Activated gamma-delta T cell (primary cell): ENCODE measurements at regions not wholly inside any gene's neighbourhood (a gene's known extent, or its start where the extent isn't known, plus 50 kb on each side); places are given as distances from the start of the nearest gene placed in this dataset.
"Not testable (repeated sequence)": the region's sequence is repeated elsewhere in the genome, so short reads cannot be mapped to it uniquely, and the experiment has no call there.

ENCODE experiments used
- DNase-seq: peaks from one replicate; lab custom pipeline; 2025; lab: John Stamatoyannopoulos, UW

DNA sequence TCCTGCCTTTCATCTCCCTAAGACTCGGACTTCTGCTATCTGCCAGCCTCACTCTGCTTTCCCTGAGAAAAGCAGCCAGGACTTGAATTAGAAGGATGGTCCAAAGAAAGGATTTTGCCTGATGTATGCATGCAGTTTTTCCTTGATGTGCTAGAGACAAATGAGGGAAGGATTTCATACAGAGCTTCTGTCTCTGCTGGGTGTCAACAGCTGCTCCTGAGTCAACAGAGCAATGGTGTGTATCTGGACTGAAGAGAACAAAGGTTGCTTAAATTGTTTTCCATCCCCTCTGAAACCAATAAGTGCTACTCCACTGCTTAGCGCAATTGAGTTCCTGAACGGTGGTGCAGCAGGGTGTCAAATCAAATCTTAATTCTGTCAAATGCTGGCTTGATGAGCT lies 680.6 kb upstream of the C16orf82 start:
- no peak for DNase-seq

DNA sequence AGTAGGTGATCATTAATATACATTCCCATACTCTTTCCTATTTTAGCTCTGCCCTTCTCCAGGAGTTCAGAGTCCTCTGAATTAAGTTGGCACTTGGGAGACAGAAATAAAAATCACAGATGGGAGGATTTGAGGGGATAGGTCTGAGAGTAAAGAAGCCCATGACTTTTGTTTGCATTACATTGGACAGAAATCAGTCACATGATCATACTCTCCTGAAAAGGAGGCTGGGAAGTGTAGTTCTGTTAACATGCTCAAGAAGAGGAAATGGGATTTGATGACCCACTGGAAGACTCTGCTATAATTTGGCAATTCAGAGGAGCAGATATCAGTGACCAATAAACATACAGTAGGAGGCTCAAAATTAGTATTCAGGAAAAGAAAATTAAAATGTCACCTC lies 674.9 kb upstream of the C16orf82 start:
- DNase-seq: no peak

- no peak for DNase-seq
Observed at GRCh38 chr16:26394409-26394808, 672.3 kb upstream of the C16orf82 start.

DNA sequence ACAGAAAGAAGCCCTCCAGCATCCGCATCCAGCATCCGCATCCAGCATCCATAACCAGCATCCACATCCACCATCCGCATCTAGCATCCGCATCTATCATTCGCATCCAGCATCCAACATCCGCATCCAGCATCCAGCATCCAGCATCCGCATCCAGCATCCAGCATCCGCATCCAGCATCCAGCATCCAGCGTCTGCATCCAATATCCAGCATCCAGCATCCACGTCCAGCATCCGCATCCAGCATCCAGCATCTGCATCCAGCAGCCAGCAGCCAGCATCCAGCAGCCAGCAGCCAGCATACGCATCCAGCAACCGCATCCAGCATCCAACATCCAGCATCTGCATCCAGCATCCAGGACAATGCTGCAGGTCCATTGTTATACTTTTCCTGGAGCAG lies 671.0 kb upstream of the C16orf82 start:
- DNase-seq: no peak

GRCh38 chr16:26396511-26397235 lies 670.1 kb upstream of the C16orf82 start:
- no peak for DNase-seq

- DNase-seq: no peak
Observed at GRCh38 chr16:26413780-26414179, 652.9 kb upstream of the C16orf82 start.

GRCh38 chr16:26419458-26419857 lies 647.3 kb upstream of the C16orf82 start:
- DNase-seq: not testable (repeated sequence)

DNA sequence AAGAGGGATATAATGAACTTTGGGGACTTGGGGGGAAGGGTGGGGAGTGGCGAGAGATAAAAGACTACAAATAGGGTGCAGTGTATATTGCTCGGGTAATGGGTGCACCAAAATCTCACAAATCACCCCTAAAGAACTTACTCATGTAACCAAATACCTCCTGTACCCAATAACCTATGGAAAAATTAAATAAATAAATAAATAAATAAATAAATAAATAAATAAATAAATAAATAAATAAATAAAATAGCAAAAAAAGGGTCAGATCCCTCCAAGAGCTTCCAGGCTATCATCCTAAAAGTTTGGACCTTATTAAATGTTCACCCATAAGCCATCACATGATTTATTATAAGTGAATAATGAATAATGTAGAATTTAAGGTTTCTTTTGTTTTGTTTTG lies 636.1 kb upstream of the C16orf82 start:
- DNase-seq: no peak

DNA sequence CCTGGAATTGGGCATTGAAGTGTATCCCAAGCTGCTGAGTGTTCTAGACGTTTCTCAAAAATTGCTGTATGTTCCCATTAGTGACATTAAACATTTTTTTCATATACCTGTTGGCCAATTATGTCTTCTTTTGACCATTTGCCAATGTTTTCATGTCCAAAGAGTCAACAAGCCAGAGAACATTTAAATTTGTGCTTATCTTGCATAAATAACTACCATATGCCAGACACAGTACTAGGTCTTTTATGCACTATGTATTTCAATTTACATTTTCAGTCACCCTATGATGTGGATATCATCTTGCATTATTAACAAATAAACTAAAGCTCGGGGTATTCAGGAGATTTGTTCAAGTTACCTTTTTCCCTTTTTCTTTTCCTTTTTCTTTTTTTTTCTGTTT lies 632.9 kb upstream of the C16orf82 start:
- DNase-seq: no peak

DNA sequence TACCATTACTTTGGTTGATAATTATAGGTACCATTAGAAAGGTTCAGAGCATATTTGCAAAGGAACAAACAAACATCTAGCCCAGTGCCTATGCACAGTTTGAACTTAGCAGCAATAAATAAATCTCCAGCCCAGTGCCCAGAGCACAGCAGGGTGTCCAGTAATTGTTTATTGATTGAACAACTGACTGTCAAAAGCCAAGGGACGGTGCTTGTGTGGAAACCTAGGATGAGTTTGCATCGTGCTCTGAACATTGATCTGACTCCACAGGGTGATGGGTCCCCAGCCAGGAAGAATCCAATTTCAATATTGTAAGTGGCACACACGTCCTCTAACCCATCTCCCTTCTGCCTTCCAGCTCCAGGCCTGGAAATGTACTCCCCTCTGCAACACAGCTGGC lies 625.5 kb upstream of the C16orf82 start:
- no peak for DNase-seq

- no peak for DNase-seq
Observed at GRCh38 chr16:26442321-26442720, 624.4 kb upstream of the C16orf82 start.

GRCh38 chr16:26447570-26447969 lies 619.2 kb upstream of the C16orf82 start:
- DNase-seq: no peak

GRCh38 chr16:26453215-26453614 lies 613.5 kb upstream of the C16orf82 start:
- DNase-seq: no peak

DNA sequence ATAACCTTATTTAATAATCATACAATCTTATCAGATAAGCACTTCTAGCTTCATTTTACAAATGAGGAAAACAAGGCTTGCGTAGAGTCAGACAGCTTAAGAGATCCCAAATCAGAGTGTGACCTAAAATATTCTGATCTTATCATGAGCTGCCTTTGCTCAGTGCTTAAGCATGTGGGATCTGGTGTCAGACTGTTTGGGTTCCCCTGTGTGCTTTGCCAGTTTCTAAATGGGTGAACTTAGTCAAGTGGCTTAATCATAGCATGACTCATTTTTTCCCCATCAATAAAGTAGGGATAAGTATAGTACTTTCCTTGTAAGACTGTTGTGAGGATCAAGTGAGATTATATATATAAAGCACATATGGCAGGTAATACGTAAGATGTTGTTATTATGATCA lies 612.6 kb upstream of the C16orf82 start:
- no peak for DNase-seq

DNA sequence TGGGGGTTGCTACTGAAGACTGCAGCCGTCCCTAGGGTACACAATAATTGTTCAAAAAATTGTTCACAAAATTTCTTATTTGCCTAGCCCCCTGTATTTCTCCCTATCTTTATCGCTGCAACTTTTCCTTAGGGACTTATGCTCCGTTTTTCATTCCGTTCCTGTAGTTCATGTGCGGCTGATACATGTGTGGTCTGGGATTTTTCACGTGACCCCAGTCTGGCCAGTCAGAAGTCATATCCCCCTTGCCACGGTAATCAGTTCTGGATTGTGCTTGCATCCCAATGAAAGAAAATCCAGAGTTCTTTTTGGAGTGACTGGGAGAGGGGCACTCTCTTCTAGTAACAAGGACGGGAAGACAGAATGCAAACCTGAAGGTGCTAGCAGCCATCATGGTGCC lies 610.7 kb upstream of the C16orf82 start:
- no peak for DNase-seq

DNA sequence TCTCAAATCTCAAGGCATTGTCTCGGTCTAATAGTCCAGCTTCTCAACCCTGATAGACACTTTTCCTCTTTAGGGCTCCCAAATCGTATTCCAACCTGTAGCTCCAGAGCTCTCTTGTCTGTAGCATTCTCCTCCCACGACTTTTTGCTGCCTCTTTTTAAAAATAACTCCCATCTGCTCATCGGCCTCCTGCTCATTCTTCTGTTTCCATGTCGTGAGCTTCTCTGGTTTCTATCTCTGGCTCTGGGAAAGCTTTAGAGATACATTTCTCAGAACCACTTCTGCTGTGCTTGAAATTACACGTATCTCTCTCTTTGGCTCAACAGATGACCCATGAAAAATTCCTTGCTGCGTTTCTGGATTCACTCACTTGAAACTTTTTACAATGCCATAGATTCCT lies 609.6 kb upstream of the C16orf82 start:
- no peak for DNase-seq

DNA sequence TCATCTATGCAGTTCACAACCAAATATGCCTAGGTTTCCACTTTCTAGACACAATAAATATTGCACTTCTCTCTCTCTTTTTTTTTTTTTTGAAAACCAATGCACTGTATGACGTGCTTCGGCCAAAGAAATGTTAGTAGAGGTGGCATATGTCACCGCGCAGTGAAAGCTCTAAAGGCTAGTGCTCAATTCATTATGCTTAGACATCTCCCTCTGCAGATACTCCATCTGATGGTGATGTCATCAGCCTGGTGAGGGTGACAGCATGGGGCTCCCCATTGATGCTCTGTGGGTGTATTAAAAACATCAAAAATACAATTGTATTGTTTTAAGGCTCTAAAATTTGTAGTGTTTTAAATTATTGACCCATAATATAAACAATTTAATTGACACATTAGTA lies 608.8 kb upstream of the C16orf82 start:
- no peak for DNase-seq

GRCh38 chr16:26464576-26465266 lies 602.0 kb upstream of the C16orf82 start:
- DNase-seq: no peak

DNA sequence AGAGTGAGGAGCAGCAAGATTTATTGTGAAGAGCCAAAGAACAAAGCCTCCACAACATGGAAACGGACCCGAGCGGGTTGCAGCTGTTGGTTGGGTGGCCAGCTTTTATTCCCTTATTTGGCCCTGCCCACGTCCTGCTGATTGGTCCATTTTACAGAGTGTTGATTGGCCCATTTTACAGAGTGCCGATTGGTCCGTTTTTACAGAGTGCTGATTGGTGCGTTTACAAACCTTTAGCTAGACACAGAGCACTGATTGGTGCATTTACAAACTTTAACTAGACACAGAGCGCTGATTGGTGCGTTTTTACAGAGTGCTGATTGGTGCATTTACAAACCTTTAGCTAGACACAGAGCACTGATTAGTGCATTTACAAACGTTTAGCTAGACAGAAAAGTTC lies 592.3 kb upstream of the C16orf82 start:
- DNase-seq: not testable (repeated sequence)

DNA sequence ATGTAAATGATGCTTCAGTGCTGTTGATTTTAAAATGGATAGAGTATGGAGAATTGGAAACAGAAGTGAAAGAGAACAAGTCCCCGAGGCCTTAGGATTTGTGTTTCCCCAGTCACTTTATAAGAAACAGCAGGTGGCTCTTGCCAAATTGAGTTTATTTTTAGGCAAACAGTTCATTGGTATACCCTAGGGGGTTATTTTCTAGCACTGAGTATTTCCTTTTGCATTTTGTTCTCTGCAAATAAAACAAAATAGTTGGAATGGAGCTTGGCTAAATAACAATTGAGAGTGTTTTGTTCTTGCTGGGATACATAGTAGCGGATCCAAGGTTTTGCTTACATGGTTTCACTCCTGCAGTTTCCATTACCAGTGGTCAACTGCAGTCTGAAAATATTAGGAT lies 591.1 kb upstream of the C16orf82 start:
- no peak for DNase-seq

DNA sequence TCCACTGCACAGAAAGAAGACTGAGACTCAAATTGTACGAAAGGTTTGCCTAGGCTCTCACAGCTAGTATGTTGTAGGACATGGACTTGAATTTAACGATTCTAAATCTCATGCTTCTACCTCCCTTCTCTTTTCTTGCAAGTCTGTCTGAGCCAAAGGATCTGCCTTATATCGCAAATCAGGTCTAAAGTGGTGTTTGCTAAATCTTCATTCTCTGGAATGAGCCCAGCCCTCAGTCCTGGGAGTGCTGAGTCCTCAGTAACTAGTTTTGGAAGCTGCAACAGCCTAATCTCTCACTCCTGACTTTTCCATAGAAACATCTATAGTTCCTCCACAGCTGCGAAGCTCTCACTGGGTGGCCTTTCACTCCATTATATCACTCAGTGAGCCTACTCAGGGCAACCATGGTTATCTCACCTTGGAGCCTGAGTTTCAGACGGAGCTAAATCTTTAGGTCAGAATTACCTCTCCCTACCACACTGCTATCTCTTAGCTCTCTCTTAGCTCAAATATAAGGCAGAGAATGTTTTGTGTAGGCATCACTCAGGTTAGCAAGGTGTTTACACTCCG lies 575.5 kb upstream of the C16orf82 start:
- DNase-seq: no peak

- DNase-seq: no peak
Observed at GRCh38 chr16:26491962-26492361, 574.8 kb upstream of the C16orf82 start.

- no peak for DNase-seq
Observed at GRCh38 chr16:26493751-26494150, 573.0 kb upstream of the C16orf82 start.
